ENCODE measurements at regions not wholly inside any gene's neighbourhood (a gene's known extent, or its start where the extent isn't known, plus 50 kb on each side); places are given as distances from the start of the nearest gene placed in this dataset.
"Not testable (repeated sequence)": the region's sequence is repeated elsewhere in the genome, so short reads cannot be mapped to it uniquely, and the experiment has no call there.

- intact Hi-C loops (cut with micrococcal nuclease), result no loop called here
Measured at GRCh38 chr5:37966291-37966690, 126.5 kb upstream of the GDNF start.

DNA sequence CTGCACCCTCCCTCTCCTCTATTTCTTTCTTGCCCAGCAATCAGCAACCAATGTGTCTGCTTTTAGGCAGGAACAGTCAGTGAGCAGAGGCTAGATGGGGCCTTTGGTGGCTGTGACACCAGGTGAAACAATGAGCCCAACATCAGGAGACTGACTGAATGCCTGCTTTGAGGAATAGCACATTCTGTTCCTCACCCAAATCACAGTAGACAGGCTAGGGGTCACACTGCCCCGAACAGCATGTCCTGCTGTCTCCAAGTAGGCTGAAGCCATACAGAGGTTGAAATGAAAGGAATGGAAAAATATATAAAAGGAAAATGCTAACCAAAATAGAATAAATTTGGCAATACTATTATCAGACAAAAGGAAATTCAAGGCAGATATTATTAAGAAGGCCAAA, 122.5 kb upstream of the GDNF start:
- intact Hi-C loops (cut with micrococcal nuclease), result no loop called here

DNA sequence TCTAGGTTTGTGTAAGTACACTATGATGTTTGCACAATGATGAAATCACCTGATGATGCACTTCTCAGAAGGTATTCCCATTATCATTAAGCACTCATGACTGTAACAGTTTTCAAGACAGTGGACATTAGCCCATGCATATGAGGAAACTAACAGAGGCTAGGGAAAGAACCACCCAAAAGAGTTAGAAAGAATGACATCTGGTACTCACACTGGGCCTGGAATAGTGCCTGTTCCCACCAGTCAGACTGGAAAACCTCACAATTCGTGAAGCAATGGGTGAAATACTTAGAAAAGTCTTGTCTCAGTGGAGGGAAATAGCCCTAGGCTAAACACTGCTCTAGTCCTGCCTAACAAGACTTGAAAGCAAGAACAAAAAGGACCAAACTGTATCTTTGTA, 117.4 kb upstream of the GDNF start:
- intact Hi-C loops (cut with micrococcal nuclease), result no loop called here

GRCh38 chr5:37955748-37956147, 115.9 kb upstream of the GDNF start:
- intact Hi-C loops (cut with micrococcal nuclease), result no loop called here

DNA sequence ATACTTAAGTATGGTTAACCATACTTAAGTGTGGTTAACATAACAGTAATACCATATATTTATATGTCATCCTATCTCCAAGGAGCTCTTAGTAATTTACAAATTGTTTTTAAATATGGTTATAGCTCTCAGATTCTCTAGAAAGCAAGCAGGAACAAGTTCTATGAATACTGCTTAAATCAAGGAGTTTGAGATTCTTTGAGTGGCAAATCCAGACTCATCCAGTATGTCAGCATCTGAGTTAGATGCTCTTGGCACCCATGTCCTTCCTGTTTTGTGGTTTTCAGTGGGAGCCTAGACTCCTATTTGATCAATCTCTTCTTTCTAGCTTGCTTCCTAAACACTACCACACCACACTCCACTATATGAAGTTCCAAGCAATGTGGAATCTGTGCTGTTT, 114.7 kb upstream of the GDNF start:
- intact Hi-C loops (cut with micrococcal nuclease), result no loop called here

GRCh38 chr5:37951946-37952721, 112.3 kb upstream of the GDNF start:
- intact Hi-C loops (cut with micrococcal nuclease), result no loop called here

- intact Hi-C loops (cut with micrococcal nuclease), result no loop called here
Measured at GRCh38 chr5:37950436-37950835, 110.6 kb upstream of the GDNF start.

DNA sequence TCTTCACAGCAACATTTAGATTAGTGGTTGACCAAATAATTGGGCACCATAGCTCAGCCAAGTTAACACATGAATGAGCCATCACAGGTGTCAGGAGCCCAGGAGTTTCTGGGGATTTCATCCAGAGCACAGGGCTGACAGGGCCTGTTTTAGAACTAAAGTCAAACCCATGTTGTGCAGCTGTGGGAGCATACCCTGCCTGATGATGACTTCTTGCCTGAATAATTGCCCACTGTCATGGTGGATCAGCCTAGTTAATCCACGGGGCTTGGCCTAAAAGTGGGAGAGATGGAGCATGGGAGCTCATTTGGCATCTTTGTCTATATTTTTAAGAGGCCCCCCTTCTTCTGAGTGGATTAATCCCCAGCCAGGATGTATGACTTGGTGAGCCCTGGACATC, 105.6 kb upstream of the GDNF start:
- intact Hi-C loops (cut with micrococcal nuclease), result no loop called here

GRCh38 chr5:37943136-37943535, 103.3 kb upstream of the GDNF start:
- intact Hi-C loops (cut with micrococcal nuclease), result not testable (repeated sequence)

- intact Hi-C loops (cut with micrococcal nuclease), result no loop called here
Measured at GRCh38 chr5:37940931-37941623, 101.2 kb upstream of the GDNF start.

- intact Hi-C loops (cut with micrococcal nuclease), result no loop called here
Measured at GRCh38 chr5:37938861-37939260, 99.0 kb upstream of the GDNF start.

- intact Hi-C loops (cut with micrococcal nuclease), result no loop called here
Measured at GRCh38 chr5:37938076-37938852, 98.4 kb upstream of the GDNF start.

DNA sequence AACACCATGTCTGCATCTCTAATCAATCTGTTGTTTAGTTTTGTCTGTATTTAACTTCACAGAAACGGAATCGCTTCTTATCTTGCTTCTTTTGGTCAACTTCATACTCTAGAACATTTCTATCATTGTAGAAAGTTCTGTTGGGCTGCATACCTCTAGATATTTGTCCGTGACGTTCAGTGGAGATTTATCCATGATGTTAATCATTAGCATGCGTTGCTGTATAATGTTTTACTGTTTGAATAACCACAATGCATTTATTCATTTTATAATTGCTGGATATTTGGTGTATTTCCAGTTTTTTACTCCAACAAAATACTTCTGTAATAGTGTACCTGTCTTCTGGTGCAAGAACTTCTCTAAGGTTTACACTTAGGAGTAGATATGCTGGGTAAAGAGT, 96.2 kb upstream of the GDNF start:
- intact Hi-C loops (cut with micrococcal nuclease), result no loop called here

DNA sequence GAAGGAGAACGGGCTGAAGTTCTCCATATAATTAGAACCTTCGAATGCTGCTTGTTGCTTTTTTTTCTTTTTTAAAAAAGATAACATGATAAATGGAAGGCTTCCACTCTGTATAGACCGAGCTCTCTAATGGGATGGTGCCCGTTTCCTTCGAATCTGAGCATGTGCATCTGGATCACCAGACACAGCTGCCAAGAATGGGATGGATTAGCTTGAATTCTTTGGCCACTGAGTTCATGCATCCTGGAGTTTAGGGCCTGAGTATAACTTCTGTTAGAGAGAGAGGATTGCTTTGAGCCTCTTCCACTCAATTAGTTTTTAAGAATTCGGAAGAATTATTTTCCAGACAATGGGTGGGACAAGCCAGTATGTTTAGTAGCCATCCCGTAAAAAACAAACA, 93.7 kb upstream of the GDNF start:
- intact Hi-C loops (cut with micrococcal nuclease), result no loop called here

DNA sequence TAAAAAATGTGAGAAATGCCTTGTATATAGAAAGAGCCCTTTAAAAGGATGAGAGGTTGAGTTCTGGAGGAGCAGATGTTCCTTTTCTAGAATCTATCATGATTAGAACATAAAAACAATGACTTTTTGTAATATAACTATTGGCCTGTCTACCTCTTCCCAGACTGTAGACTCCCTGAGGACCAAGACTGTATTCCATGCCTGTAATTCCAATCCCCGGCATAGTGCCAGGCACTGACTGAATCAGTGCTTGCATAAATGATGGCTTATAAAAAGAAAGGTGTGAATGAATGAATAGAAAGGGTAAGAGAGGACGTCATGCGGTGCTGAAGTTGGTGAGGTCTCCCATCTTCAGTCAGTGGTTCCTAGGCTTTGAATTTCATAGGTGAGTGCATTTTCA, 92.6 kb upstream of the GDNF start:
- intact Hi-C loops (cut with micrococcal nuclease), result no loop called here

DNA sequence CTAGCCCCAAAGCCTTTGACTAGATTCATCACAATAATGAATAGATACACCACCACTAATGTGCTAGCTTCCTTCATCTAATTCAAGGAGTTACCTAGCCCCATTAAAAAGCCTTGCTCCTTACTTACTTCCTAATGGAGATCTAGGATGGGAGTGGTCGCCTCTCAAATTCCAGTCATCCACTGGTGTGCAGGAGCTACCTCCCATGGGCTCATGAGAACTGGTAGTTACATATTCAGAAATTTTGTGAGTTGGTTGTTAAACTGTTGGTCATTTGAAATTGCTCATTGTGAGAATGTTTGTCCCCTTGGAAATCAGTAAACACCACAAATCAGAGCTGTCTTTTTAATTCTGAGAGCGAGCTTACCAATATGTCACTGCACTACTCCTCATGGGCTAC, 91.7 kb upstream of the GDNF start:
- intact Hi-C loops (cut with micrococcal nuclease), result no loop called here

GRCh38 chr5:37930350-37930749, 90.5 kb upstream of the GDNF start:
- intact Hi-C loops (cut with micrococcal nuclease), result no loop called here

- intact Hi-C loops (cut with micrococcal nuclease), result no loop called here
Measured at GRCh38 chr5:37929791-37930190, 90.0 kb upstream of the GDNF start.

- intact Hi-C loops (cut with micrococcal nuclease), result not testable (repeated sequence)
Measured at GRCh38 chr5:37927753-37928152, 87.9 kb upstream of the GDNF start.

DNA sequence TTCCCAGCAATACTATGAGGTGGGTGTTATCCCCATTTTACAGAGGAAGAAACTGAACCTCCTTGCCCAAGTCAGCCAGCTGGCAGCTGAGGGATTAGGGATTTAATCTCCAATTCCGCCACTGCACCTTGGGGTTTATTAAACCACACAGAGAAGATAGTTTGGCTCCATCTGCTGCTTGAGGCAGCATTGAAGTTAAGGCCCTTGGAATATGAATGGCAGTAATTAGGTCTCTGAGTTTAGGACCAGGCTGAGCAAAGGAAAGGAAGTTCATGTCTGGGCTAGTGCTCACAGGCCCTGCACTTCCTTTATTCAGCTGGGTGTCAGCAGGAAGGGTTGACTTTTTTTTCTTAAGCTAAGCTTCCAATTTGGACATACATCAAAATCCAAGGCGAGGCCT, 86.9 kb upstream of the GDNF start:
- intact Hi-C loops (cut with micrococcal nuclease), result no loop called here

DNA sequence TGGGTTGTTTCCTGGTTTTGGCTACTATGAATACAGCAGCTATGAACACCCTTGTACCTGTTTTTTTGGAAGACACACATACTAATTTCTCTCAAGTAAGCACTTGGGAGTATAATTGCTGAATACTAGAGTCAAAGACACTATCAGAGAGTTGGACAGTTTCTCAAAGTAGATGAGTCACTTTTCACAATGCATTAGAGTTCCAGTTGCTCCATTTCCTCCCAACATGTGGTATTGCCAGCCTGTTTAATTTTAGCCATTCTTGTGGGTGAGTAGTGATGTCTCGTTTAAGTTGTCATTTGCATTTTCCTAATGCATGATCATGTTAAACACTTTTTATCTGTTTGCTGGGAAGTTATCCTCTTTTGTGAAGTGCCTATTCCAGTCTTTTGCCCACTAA, 81.6 kb upstream of the GDNF start:
- intact Hi-C loops (cut with micrococcal nuclease), result no loop called here

GRCh38 chr5:37918424-37918823, 78.6 kb upstream of the GDNF start:
- intact Hi-C loops (cut with micrococcal nuclease), result no loop called here
